Panc1 (cell line): ENCODE measurements at regions not wholly inside any gene's neighbourhood (a gene's known extent, or its start where the extent isn't known, plus 50 kb on each side); places are given as distances from the start of the nearest gene placed in this dataset.

Experiments
- POLR2AphosphoS5 ChIP-seq: IDR thresholded peaks from 2 replicates; pipeline ENCODE4 v1.6.1; 2012; ENCODE audit warnings: mild to moderate bottlenecking, low read depth, low read length, moderate library complexity
- TF ChIP-seq, protein P1 (sequence below): fragments of 450-650 bp; IDR thresholded peaks from 2 replicates; pipeline ENCODE4 v1.5.1; 2017; ENCODE audit warnings: mild to moderate bottlenecking

DNA sequence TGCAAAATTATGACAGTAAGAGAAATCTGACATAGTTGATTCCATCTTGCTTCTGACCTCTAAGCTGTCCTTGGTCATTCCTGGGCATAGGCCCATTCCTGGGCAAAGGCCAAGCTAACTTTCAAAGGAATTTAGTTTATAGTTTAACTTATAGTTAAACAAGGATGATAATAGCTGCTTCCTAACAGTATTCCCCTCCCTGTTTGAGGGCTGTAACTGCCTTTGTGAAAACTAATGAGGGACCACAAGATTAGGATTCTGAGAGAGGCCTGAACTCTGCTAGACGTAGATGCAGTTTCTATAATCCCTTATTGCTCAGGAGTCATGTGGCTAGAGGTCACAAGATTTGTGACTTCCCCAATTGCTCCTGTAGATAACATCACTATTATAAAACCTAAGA lies 80.2 kb upstream of the ASIC2 start:
- TF ChIP-seq, protein P1, sequence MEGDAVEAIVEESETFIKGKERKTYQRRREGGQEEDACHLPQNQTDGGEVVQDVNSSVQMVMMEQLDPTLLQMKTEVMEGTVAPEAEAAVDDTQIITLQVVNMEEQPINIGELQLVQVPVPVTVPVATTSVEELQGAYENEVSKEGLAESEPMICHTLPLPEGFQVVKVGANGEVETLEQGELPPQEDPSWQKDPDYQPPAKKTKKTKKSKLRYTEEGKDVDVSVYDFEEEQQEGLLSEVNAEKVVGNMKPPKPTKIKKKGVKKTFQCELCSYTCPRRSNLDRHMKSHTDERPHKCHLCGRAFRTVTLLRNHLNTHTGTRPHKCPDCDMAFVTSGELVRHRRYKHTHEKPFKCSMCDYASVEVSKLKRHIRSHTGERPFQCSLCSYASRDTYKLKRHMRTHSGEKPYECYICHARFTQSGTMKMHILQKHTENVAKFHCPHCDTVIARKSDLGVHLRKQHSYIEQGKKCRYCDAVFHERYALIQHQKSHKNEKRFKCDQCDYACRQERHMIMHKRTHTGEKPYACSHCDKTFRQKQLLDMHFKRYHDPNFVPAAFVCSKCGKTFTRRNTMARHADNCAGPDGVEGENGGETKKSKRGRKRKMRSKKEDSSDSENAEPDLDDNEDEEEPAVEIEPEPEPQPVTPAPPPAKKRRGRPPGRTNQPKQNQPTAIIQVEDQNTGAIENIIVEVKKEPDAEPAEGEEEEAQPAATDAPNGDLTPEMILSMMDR, result no peak
- no peak for TF ChIP-seq POLR2AphosphoS5
